Suppressor macrophage treated with lipopolysaccharide for 1 hour (primary cell): ENCODE measurements at regions not wholly inside any gene's neighbourhood (a gene's known extent, or its start where the extent isn't known, plus 50 kb on each side); places are given as distances from the start of the nearest gene placed in this dataset.
A peak's percentile ranks its signal among the peaks of the same experiment; 100 is the strongest.

ENCODE experiments used
- DNase-seq, 3 donors: peaks; one replicate each; pipeline ENCODE4 v3.0.0-alpha.2; 2020 to 2022

DNA sequence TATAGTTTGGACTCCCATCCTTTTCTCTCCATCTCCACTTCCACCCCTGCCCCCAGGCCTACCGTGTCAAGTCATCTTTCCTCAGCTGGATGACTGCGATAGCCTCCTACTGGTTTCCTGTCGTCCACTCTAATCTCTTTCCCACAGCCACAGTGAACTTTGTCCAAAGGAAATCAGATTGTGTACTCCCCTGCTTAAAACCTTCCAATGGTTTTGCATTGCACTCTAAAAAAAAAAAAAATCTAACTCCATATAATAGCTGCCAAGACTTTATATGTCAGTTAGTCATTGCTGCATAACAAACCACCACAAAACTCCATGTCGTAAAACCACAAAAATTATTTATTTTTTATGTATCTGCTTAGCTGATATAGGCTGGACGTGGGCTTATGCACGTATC lies 160.2 kb upstream of the CCDC68 start:
- DNase-seq = no peak

DNA sequence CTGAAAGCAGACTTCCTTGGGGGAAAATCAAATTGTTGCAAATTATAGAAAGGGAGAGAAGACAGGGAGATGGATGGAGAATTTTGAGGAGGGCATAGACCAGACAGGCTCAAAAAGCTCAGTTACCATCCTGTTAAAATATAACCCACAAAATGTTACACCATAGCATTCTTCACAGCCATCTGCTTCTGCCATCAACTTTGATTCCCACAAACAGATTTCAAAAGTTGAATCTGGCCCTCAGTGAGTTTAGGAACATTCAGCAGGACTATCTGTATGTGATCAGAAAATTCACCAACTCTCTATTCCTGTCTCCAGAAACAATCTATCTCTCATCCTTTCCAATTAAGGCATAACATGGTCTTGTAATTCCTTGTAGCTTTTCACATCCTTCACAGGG lies 159.8 kb upstream of the CCDC68 start:
- DNase-seq = no peak

DNA sequence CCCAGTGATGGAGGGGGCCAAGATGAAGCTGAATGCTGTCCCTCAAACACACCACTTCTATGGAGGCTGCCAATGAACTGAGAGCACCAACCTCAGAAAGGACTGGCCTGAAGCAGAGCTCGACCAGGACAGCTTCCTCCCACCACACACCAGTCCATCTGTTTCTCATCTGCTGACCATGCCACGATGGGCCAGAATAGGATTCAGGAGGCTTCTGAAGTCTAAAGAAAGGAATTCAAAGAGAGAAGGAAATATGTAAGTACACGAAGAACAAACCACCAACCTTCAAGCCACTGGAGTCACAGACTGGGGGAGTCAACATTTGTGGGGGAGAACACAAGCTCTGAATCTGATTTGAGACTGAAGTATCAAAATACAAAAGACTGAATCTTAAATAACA lies 157.6 kb upstream of the CCDC68 start:
- DNase-seq = no peak

GRCh38 chr18:55115606-55116005 lies 156.3 kb upstream of the CCDC68 start:
- no peak for DNase-seq

DNA sequence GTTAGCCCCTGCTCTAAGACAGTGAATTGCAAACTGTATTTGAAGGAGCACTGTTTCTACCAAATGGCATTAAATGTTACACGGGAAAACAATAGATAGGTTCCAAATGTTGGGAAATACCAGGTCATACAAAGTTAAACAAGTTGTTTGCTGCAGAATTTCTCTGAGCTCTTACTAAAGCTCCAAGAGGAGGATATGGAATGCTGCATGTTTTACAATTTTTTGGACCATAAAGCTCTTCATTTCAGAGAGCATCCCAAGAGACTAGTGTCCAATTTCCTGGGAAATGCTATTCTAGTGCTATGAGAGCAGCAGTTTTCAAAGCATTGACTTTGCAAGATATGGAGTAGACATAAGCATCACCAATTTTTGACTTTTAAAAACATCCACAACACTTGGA lies 155.6 kb upstream of the CCDC68 start:
- no peak for DNase-seq

DNA sequence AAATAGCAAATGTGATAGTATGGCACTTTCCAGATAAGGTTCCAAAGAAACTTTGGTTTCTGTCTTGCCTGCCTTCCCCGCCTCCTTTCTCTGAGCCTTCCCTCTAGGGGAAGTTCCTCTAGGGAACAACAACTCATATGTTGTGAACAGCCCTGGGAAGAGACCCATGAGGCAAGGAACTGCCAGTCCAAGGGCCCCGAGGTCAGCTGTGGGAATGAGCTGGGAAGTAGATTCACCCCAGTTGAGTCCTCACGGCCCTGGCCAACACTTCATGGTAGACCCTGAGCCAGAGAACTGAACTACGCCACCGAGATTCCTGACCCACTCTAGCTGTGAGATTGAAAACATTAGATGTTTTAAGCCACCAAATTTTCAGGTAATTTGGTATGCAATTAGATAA lies 154.5 kb upstream of the CCDC68 start:
- no peak for DNase-seq

DNA sequence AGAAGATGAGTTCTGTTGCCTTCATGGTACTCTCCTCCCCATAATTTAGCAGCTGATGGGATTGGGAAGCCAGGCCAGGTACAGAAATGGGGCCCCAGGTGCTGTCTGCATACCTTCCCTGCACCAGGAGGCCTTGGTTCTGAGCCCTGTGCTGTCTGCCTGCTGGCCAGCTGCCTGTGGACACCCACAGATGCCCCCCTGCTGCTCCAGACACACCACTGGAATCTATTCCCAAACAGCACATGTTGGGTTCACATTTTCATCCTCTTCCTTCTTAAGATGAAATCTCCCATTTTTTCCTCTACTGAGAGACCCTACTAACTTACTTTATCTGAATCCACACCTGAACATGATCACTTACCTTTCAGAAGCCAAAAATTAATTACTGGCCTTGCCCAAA lies 152.0 kb upstream of the CCDC68 start:
- no peak for DNase-seq

DNA sequence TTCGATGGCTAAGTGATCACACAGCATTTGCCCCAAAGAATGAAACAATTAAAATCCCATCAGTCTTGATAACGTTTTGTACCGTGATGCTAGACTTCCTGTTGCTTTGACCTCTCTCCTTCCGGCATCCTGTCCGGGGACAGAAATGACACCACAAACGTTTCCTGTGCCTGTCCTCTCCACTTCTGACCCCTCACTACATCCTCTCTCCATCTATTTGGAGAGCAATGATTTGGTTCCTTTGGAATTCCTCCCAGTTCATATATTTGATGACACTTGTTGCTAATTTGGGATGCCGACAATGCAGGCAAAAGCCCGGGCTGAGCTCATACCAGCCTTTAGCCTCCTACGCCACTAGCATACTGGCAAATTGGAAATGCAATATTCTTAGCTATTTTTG lies 151.2 kb upstream of the CCDC68 start:
- DNase-seq = no peak

- no peak for DNase-seq
Measured at GRCh38 chr18:55109818-55110414, 150.7 kb upstream of the CCDC68 start.

- no peak for DNase-seq
Measured at GRCh38 chr18:55106906-55107305, 147.6 kb upstream of the CCDC68 start.

DNA sequence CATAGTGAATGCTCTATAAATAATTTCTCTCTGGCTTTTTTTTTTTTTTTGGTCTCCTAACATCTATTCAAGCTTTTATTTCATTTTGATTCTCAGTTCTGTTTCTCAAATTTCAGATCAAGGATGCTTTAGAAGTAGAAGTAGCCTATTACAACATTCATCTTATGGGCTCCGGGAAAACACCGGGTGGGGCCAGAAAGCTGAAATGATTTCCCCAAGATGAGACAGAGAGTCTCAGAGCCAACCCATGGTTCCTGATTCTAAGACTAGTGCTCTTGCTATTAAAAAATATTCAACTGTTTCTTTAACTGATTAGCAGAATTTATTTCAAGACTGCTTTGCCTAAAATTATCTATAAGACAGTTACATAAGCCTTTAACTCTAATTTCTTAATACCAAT lies 147.2 kb upstream of the CCDC68 start:
- DNase-seq = no peak

GRCh38 chr18:55105873-55106272 lies 146.6 kb upstream of the CCDC68 start:
- no peak for DNase-seq

- DNase-seq = no peak
Measured at GRCh38 chr18:55102958-55103456, 143.7 kb upstream of the CCDC68 start.

- DNase-seq = no peak
Measured at GRCh38 chr18:55102501-55102900, 143.2 kb upstream of the CCDC68 start.

DNA sequence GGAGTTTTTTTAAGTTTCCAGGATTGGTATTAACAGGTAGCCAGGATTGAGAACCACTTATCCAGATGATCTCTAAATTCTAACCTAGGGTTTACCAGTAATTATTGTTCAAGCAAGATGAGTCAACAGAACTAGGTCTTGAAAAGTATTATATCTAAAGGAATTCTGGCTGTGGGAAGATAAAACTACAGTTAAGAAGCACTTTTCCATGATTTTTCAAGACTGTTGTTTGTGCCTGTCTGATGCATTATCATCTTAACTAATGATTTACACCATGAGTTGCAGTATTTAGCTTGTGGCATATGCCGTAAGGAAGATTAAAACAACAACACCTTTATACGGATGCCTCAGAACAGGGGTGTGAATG lies 142.2 kb upstream of the CCDC68 start:
- no peak for DNase-seq

DNA sequence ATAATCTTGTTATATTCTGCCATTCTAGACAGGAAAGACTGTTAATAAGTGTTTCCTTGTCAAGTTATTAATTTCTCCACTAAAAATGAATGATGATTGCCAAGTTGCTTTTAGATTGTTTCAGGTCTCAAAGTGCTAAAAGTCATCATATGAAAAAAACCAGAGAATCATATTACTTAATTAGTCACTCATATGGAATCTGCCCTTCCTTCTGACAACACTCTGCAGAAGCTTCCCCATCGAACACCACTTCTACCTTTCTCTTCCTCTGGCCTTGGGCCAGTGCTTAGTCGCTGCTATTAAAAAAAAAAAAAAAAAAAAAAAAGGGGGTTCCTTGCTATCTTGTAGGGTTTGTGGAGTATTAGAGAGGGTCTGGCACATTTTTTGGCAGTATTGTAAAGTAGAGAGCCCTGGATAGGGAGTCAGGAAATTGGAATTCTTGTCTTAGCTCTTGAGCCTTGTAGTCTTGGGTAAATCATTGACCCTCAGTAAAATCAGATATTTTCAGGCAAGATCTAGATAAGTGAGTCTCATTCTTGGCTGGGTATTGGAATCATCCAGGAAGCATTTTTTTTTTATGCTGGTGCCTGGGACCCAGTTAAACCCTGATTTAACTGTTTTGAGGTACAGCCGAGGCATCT lies 141.7 kb upstream of the CCDC68 start:
- DNase-seq = no peak

GRCh38 chr18:55097456-55098170 lies 138.4 kb upstream of the CCDC68 start:
- no peak for DNase-seq

GRCh38 chr18:55096263-55096951 lies 137.1 kb upstream of the CCDC68 start:
- peak in 2 of 3 donors; percentile 3 to 4 for DNase-seq

GRCh38 chr18:55095584-55095983 lies 136.3 kb upstream of the CCDC68 start:
- DNase-seq = no peak

- no peak for DNase-seq
Measured at GRCh38 chr18:55093808-55094207, 134.5 kb upstream of the CCDC68 start.

GRCh38 chr18:55093295-55093694 lies 134.0 kb upstream of the CCDC68 start:
- no peak for DNase-seq

- DNase-seq = no peak
Measured at GRCh38 chr18:55092166-55092565, 132.9 kb upstream of the CCDC68 start.

DNA sequence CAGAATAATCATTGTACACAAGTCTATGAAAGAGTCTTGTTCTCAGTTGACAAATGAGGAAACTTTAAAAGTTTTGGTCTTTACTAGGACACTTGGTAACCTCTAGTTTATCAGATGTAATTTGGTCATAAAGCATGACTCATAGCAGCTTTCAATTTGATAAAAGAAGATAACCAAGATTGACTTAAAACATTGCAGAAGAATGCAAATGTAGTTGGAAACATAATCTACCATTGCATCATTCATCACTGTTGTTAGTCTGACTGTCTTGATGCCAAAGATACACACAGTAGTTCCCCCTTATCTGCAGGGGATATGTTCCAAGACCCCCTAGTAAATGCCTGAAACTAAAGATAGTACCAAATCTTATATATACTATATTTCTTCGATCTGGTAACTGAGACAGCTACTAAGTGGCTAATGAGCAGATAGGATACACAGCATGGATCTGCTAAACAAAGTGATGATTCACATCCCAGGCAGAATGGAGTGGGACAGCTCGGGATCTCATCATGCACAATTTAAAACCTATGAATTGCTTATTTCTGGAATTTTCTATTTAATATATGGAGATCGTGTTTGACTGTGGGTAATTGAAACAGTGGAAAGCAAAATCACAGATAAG lies 131.4 kb upstream of the CCDC68 start:
- DNase-seq = no peak
